DMS114 treated with DMSO at 0.1 percent for 48 hours (cell line): ENCODE measurements at regions not wholly inside any gene's neighbourhood (a gene's known extent, or its start where the extent isn't known, plus 50 kb on each side); places are given as distances from the start of the nearest gene placed in this dataset.
A peak's percentile ranks its signal among the peaks of the same experiment; 100 is the strongest.

Source experiments
- DNase-seq: peaks from one replicate; lab custom pipeline; 2025; ENCODE audit not compliant: unreplicated experiment; lab: John Stamatoyannopoulos, UW

- DNase-seq = no peak
Observed at GRCh38 chr12:69061574-69061973, 128.6 kb upstream of the CPM start.

- no peak for DNase-seq
Observed at GRCh38 chr12:69062621-69063237, 129.8 kb upstream of the CPM start.

GRCh38 chr12:69064734-69065443, 131.9 kb upstream of the CPM start:
- no peak for DNase-seq

GRCh38 chr12:69065775-69066174, 132.8 kb upstream of the CPM start:
- no peak for DNase-seq

- DNase-seq = no peak
Observed at GRCh38 chr12:69066492-69067373, 133.8 kb upstream of the CPM start.

- no peak for DNase-seq
Observed at GRCh38 chr12:69067713-69068112, 134.7 kb upstream of the CPM start.

GRCh38 chr12:69068448-69068847, 135.5 kb upstream of the CPM start:
- DNase-seq = no peak

- DNase-seq = no peak
Observed at GRCh38 chr12:69069479-69069878, 136.5 kb upstream of the CPM start.

GRCh38 chr12:69070319-69071090, 137.5 kb upstream of the CPM start:
- peak; percentile 61 for DNase-seq

GRCh38 chr12:69071091-69071370, 138.1 kb upstream of the CPM start:
- DNase-seq = no peak

GRCh38 chr12:69073035-69073434, 140.1 kb upstream of the CPM start:
- DNase-seq = no peak

- DNase-seq = no peak
Observed at GRCh38 chr12:69074556-69075349, 141.8 kb upstream of the CPM start.

GRCh38 chr12:69083689-69084088, 150.7 kb upstream of the CPM start:
- no peak for DNase-seq

GRCh38 chr12:69084816-69085378, 151.9 kb upstream of the CPM start:
- no peak for DNase-seq

GRCh38 chr12:69085852-69086251, 152.9 kb upstream of the CPM start:
- no peak for DNase-seq

GRCh38 chr12:69087986-69088385, 151.4 kb upstream of the CPSF6 start:
- no peak for DNase-seq

- no peak for DNase-seq
Observed at GRCh38 chr12:69090722-69091121, 148.6 kb upstream of the CPSF6 start.

GRCh38 chr12:69091442-69092017, 147.8 kb upstream of the CPSF6 start:
- no peak for DNase-seq

- DNase-seq = no peak
Observed at GRCh38 chr12:69092137-69092536, 147.2 kb upstream of the CPSF6 start.
